GM21390 (cell line): ENCODE measurements at regions not wholly inside any gene's neighbourhood (a gene's known extent, or its start where the extent isn't known, plus 50 kb on each side); places are given as distances from the start of the nearest gene placed in this dataset.
"Not testable (repeated sequence)": the region's sequence is repeated elsewhere in the genome, so short reads cannot be mapped to it uniquely, and the experiment has no call there.

Experiments
- ATAC-seq: cut with Tn5 transposase; IDR thresholded peaks from one replicate; pipeline ENCODE4 v1.9.1; 2021; ENCODE audit not compliant: unreplicated experiment

GRCh38 chr4:33453916-33454315, 2733.7 kb downstream of the PCDH7 start:
- ATAC-seq: no peak

GRCh38 chr4:33465565-33465964, 2745.4 kb downstream of the PCDH7 start:
- no peak for ATAC-seq

GRCh38 chr4:33467291-33467690, 2747.1 kb downstream of the PCDH7 start:
- ATAC-seq: no peak

GRCh38 chr4:33470805-33471204, 2750.6 kb downstream of the PCDH7 start:
- ATAC-seq: no peak

- ATAC-seq: no peak
These were observed 2757.5 kb downstream of the PCDH7 start for GRCh38 chr4:33477715-33478114.

GRCh38 chr4:33482773-33483172, 2761.5 kb downstream of the ARAP2 start:
- no peak for ATAC-seq

- ATAC-seq: no peak
These were observed 2759.2 kb downstream of the ARAP2 start for GRCh38 chr4:33485111-33485510.

- ATAC-seq: no peak
These were observed 2751.1 kb downstream of the ARAP2 start for GRCh38 chr4:33493231-33493630.

- ATAC-seq: no peak
These were observed 2750.2 kb downstream of the ARAP2 start for GRCh38 chr4:33494150-33494549.

GRCh38 chr4:33501587-33501986, 2742.7 kb downstream of the ARAP2 start:
- ATAC-seq: not testable (repeated sequence)

GRCh38 chr4:33512397-33512796, 2731.9 kb downstream of the ARAP2 start:
- peak; percentile 57 for ATAC-seq

- no peak for ATAC-seq
These were observed 2725.5 kb downstream of the ARAP2 start for GRCh38 chr4:33518856-33519255.

- ATAC-seq: no peak
These were observed 2711.5 kb downstream of the ARAP2 start for GRCh38 chr4:33532821-33533220.

GRCh38 chr4:33536898-33537297, 2707.4 kb downstream of the ARAP2 start:
- no peak for ATAC-seq

GRCh38 chr4:33537527-33537926, 2706.8 kb downstream of the ARAP2 start:
- no peak for ATAC-seq

- ATAC-seq: no peak
These were observed 2700.3 kb downstream of the ARAP2 start for GRCh38 chr4:33543941-33544450.

GRCh38 chr4:33551244-33551643, 2693.1 kb downstream of the ARAP2 start:
- ATAC-seq: no peak

- ATAC-seq: no peak
These were observed 2683.1 kb downstream of the ARAP2 start for GRCh38 chr4:33561259-33561658.

- ATAC-seq: no peak
These were observed 2677.7 kb downstream of the ARAP2 start for GRCh38 chr4:33566649-33567048.

- no peak for ATAC-seq
These were observed 2666.5 kb downstream of the ARAP2 start for GRCh38 chr4:33577791-33578190.

GRCh38 chr4:33579951-33580350, 2664.4 kb downstream of the ARAP2 start:
- ATAC-seq: no peak

- no peak for ATAC-seq
These were observed 2651.6 kb downstream of the ARAP2 start for GRCh38 chr4:33592701-33593100.

GRCh38 chr4:33606951-33607350, 2637.4 kb downstream of the ARAP2 start:
- ATAC-seq: no peak

GRCh38 chr4:33616121-33616520, 2628.2 kb downstream of the ARAP2 start:
- no peak for ATAC-seq
